ENCODE measurements at regions not wholly inside any gene's neighbourhood (a gene's known extent, or its start where the extent isn't known, plus 50 kb on each side); places are given as distances from the start of the nearest gene placed in this dataset.

- Histone ChIP-seq H3K4me2 (ENCODE audit: insufficient read depth, low read length) (no peak overlapping the region), H2AFZ (ENCODE audit: low read length) (no peak overlapping the region), H3K27me3 (ENCODE audit: insufficient read depth, low read length) (no peaks in the 10 kb centered on the region), H3K9me3 (ENCODE audit: low read depth, low read length) (no peaks in the 10 kb centered on the region), H3K4me3 (ENCODE audit: insufficient read depth, low read length) (no peak overlapping the region), H3K27ac (ENCODE audit: low read depth, low read length) (no peak overlapping the region), H3K79me2 (ENCODE audit: insufficient read depth, low read length) (no peaks in the 10 kb centered on the region), H4K20me1 (ENCODE audit: insufficient read depth, low read length) (no peaks in the 10 kb centered on the region), H3K36me3 (ENCODE audit: insufficient read depth, low read length) (no peaks in the 10 kb centered on the region), H3K4me1 (ENCODE audit: insufficient read depth, low read length) (peaks cover 28% of the 10 kb centered on the region)
- no peak for DNase-seq (ENCODE audit: insufficient read length, low spot score, missing footprints)
- TF ChIP-seq CTCF (IDR thresholded peaks at IDR 0.05; ENCODE audit: extremely low read depth, low read depth, low read length), result no peak
Observed at GRCh38 chr15:91534235-91534634, 319.3 kb upstream of the SLCO3A1 start.

DNA sequence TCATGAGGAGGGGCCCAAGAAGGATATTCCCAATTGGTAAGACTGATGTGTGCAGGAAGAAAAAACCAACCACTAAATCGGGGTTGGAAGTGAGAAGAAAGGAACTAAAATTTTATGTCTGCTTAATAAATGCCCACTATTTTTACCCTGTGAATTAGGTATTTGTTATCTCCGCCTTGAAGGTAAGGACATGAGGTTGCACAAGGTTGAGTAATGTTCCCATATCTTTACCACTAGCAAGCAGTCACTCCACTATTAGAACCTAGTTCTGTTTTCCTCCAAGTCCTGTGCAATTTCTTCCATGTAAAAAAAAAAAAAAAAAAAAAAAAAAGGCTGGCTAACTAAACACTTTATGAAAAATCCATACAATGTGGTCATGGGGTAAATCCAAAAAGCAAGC lies 318.5 kb upstream of the SLCO3A1 start:
- H3K27me3 ChIP-seq (ENCODE audit: insufficient read depth, low read length), result no peaks in the 10 kb centered on the region
- H3K27ac ChIP-seq (ENCODE audit: low read depth, low read length), result no peak overlapping the region
- DNase-seq (ENCODE audit: insufficient read length, low spot score, missing footprints), result no peak
- no peaks in the 10 kb centered on the region for H3K36me3 ChIP-seq (ENCODE audit: insufficient read depth, low read length)
- H2AFZ ChIP-seq (ENCODE audit: low read length), result no peak overlapping the region
- H4K20me1 ChIP-seq (ENCODE audit: insufficient read depth, low read length), result no peaks in the 10 kb centered on the region
- no peak for TF ChIP-seq CTCF (IDR thresholded peaks at IDR 0.05; ENCODE audit: extremely low read depth, low read depth, low read length)
- H3K4me3 ChIP-seq (ENCODE audit: insufficient read depth, low read length), result no peak overlapping the region
- no peak overlapping the region for H3K4me2 ChIP-seq (ENCODE audit: insufficient read depth, low read length)
- peaks cover 28% of the 10 kb centered on the region for H3K4me1 ChIP-seq (ENCODE audit: insufficient read depth, low read length)
- no peaks in the 10 kb centered on the region for H3K9me3 ChIP-seq (ENCODE audit: low read depth, low read length)
- H3K79me2 ChIP-seq (ENCODE audit: insufficient read depth, low read length), result no peaks in the 10 kb centered on the region

DNA sequence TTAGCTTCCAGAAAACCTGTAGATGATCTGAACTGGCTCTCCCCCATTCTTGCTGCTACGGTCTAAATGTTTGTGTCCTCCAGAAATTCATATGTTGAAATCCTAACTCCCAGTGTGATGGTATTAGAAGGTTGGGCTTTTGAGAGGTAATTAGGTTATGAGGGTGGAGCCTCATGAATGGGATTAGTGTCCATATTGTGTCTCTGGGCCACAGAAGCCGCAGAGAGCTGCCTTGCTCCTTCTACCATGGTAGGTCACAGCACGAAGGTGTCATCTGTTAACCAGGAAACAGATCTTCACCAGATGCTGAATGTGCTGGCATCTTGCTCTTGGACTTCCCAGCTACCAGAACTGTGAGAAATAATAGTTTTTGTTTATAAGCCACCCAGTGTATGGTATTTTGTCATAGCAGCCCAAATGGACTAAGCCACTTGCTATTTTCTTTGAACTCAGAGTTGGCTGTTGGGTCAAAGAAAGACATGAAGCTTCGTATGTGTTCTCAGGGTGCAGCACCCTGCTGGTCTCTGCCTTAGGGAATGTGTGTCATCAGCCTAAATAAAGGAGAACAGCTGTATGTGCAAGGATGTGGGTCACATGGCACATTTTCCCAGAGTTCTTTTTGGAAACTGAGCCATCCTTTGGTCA lies 317.5 kb upstream of the SLCO3A1 start:
- Histone ChIP-seq H3K4me3 (ENCODE audit: insufficient read depth, low read length) (no peak overlapping the region), H3K4me1 (ENCODE audit: insufficient read depth, low read length) (peaks cover 29% of the 10 kb centered on the region), H4K20me1 (ENCODE audit: insufficient read depth, low read length) (no peaks in the 10 kb centered on the region), H3K27ac (ENCODE audit: low read depth, low read length) (no peak overlapping the region), H3K36me3 (ENCODE audit: insufficient read depth, low read length) (no peaks in the 10 kb centered on the region), H2AFZ (ENCODE audit: low read length) (no peak overlapping the region), H3K9me3 (ENCODE audit: low read depth, low read length) (no peaks in the 10 kb centered on the region), H3K4me2 (ENCODE audit: insufficient read depth, low read length) (no peak overlapping the region), H3K79me2 (ENCODE audit: insufficient read depth, low read length) (no peaks in the 10 kb centered on the region), H3K27me3 (ENCODE audit: insufficient read depth, low read length) (no peaks in the 10 kb centered on the region)
- TF ChIP-seq CTCF (IDR thresholded peaks at IDR 0.05; ENCODE audit: extremely low read depth, low read depth, low read length), result no peak
- no peak for DNase-seq (ENCODE audit: insufficient read length, low spot score, missing footprints)

DNA sequence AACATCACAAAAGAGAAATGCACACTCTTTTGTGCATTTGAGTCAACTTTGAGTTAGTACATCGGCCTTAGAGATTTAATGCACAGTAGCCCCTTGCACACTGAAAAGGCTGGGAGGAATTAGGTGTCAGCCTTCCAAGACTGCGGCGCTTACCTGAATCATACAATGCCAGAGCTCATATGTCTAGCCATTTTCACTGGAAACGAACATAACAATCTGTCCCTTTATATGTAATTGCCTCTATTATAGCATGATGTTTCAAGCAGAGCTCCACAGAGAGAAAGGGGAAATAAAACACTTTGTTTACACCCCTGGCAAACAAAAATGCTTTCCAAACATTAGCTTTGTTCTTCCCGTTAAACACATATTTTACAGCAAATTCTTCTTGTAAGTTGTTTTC lies 315.7 kb upstream of the SLCO3A1 start:
- no peaks in the 10 kb centered on the region for H3K36me3 ChIP-seq (ENCODE audit: insufficient read depth, low read length)
- no peak overlapping the region for H3K27ac ChIP-seq (ENCODE audit: low read depth, low read length)
- H3K4me3 ChIP-seq (ENCODE audit: insufficient read depth, low read length), result no peak overlapping the region
- H3K79me2 ChIP-seq (ENCODE audit: insufficient read depth, low read length), result no peaks in the 10 kb centered on the region
- H3K4me2 ChIP-seq (ENCODE audit: insufficient read depth, low read length), result no peak overlapping the region
- H2AFZ ChIP-seq (ENCODE audit: low read length), result no peak overlapping the region
- H3K9me3 ChIP-seq (ENCODE audit: low read depth, low read length), result no peaks in the 10 kb centered on the region
- no peaks in the 10 kb centered on the region for H4K20me1 ChIP-seq (ENCODE audit: insufficient read depth, low read length)
- no peaks in the 10 kb centered on the region for H3K27me3 ChIP-seq (ENCODE audit: insufficient read depth, low read length)
- DNase-seq (ENCODE audit: insufficient read length, low spot score, missing footprints), result no peak
- peaks cover 35% of the 10 kb centered on the region for H3K4me1 ChIP-seq (ENCODE audit: insufficient read depth, low read length)
- TF ChIP-seq CTCF (IDR thresholded peaks at IDR 0.05; ENCODE audit: extremely low read depth, low read depth, low read length), result no peak
